NB4 (cell line): ENCODE measurements at regions not wholly inside any gene's neighbourhood (a gene's known extent, or its start where the extent isn't known, plus 50 kb on each side); places are given as distances from the start of the nearest gene placed in this dataset.

ENCODE experiments used
- MYC ChIP-seq: IDR thresholded peaks from 2 replicates; pipeline ENCODE4 v1.6.1; 2011; ENCODE audit warnings: low read depth, low read length
- POLR2A ChIP-seq: IDR thresholded peaks from 2 replicates; pipeline ENCODE4 v1.6.1; 2011; ENCODE audit warnings: mild to moderate bottlenecking; ENCODE audit not compliant: insufficient read length; ENCODE audit errors: extremely low read depth
- TF ChIP-seq, protein P1 (sequence below): IDR thresholded peaks from 2 replicates; pipeline ENCODE4 v1.6.1; 2011; ENCODE audit warnings: low read depth, low read length
- TF ChIP-seq, protein P2 (sequence below): IDR thresholded peaks from one replicate; pipeline ENCODE4 v1.5.1; 2012; ENCODE audit warnings: low read depth, low read length

DNA sequence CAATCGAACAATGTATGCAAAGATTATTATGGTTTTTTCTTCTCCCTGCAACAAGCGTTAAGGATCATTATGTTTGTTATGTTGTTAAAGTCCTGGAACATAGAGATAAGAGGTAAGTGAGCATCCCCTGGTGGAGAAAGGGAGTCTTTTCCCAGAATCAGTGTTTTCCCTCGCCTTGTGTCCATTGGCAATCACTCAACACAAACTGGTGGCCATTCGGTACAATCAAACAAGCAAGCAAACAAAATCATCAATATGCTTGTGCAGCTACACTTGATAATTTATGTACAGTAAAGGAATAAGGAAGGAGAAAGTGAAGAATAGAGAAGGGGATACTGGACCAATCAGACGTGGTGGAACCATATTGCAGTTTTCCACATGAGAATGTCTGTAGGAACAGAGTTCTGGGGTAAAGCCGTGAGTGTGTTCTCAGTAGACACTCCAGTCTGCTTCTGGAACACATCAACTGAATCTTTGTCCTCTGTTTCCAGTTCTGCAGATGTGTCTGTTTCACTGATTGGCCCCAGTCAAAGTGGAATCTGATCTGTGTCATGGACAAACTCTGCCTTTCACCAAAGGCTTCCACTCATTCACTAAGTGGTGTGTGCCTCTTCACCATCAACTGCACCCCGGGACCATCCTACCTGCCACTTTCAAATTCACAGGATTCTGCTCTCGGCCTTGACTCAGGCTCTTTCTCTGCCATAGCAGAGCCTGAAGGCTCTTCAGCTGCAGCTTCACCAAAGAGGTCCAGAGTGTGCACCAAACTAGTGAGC lies 169.5 kb downstream of the AHSP start:
- TF ChIP-seq, protein P1, sequence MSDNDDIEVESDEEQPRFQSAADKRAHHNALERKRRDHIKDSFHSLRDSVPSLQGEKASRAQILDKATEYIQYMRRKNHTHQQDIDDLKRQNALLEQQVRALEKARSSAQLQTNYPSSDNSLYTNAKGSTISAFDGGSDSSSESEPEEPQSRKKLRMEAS, result no peak
- TF ChIP-seq, protein P2, sequence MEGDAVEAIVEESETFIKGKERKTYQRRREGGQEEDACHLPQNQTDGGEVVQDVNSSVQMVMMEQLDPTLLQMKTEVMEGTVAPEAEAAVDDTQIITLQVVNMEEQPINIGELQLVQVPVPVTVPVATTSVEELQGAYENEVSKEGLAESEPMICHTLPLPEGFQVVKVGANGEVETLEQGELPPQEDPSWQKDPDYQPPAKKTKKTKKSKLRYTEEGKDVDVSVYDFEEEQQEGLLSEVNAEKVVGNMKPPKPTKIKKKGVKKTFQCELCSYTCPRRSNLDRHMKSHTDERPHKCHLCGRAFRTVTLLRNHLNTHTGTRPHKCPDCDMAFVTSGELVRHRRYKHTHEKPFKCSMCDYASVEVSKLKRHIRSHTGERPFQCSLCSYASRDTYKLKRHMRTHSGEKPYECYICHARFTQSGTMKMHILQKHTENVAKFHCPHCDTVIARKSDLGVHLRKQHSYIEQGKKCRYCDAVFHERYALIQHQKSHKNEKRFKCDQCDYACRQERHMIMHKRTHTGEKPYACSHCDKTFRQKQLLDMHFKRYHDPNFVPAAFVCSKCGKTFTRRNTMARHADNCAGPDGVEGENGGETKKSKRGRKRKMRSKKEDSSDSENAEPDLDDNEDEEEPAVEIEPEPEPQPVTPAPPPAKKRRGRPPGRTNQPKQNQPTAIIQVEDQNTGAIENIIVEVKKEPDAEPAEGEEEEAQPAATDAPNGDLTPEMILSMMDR, result peak; percentile 62
- TF ChIP-seq POLR2A (no peak), MYC (0 out of 2 replicates have a peak, but pooled peaks have one; percentile 20)
